Fibroblast of gingiva (primary cell): ENCODE measurements at regions not wholly inside any gene's neighbourhood (a gene's known extent, or its start where the extent isn't known, plus 50 kb on each side); places are given as distances from the start of the nearest gene placed in this dataset.
A peak's percentile ranks its signal among the peaks of the same experiment; 100 is the strongest.
"Not testable (repeated sequence)": the region's sequence is repeated elsewhere in the genome, so short reads cannot be mapped to it uniquely, and the experiment has no call there.

Source experiments
- DNase-seq: peaks from one replicate; pipeline ENCODE4 v3.0.0-alpha.2; 2011; ENCODE audit warnings: low read depth

GRCh38 chr9:117649126-117649525 lies 55.1 kb upstream of the TLR4 start:
- no peak for DNase-seq

- DNase-seq, result no peak
Observed at GRCh38 chr9:117644932-117645636, 59.1 kb upstream of the TLR4 start.

DNA sequence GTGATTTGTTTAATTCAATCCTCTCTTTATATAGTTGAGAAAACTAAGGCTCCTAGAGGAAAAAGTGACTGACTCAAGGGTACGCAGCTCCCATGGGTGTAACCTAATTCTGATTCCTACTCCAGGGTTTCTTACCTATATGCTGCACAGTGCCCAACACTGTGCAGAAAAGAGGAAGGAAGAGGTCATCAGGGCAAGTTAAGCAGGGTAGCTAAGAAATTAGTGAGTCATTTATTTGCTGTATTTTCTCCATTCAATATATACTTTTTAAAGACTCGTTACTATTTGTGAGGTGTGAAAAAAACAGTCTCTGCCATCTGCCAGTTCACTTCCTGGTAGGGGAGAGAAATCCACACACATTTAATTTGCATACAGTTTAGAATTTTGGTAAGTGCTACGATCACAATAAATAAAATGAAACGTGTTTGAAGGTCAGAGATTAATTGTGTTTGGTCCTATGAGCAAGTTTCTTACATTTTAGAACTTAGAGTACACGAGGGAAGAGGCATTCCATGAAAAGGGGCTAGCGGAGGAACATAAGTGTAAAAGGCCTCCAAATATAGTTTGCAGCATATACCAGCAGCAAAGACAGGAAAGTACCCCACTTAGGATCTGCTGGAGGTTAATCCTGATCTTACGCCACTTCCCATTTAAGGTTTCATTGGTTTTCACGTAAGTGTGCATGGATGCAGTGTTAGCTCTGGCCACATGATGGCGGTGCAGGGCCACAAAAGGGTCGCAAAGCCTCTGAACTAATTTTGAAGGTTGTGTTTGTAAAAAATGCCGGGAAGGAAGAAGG lies 59.9 kb upstream of the TLR4 start:
- peak; percentile 54 for DNase-seq

GRCh38 chr9:117643288-117643654 lies 60.9 kb upstream of the TLR4 start:
- no peak for DNase-seq

DNA sequence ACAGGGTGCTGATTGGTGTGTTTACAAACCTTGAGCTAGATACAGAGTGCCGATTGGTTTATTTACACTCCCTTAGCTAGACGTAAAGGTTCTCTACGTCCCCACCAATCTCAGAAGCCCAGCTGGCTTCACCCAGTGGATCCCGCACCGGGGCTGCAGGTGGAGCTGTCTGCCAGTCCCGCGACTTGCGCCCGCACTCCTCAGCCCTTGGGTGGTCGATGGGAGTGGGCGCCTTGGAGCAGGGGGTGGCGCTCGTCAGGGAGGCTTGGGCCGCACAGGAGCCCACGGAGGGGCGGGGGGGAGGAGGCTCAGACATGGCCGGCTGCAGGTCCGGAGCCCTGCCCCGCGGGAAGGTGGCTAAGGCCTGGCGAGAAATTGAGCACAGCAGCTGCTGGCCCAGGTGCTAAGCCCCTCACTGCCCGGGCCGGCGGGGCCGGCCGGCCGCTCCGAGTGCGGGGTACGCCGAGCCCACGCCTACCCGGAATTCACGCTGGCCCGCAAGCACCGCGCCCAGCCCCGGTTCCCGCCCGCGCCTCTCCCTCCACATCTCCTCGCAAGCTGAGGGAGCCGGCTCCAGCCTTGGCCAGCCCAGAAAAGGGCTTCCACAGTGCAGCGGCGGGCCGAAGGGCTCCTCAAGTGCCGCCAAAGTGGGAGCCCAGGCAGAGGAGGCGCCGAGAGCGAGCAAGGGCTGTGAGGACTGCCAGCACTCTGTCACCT lies 61.5 kb upstream of the TLR4 start:
- not testable (repeated sequence) for DNase-seq

DNA sequence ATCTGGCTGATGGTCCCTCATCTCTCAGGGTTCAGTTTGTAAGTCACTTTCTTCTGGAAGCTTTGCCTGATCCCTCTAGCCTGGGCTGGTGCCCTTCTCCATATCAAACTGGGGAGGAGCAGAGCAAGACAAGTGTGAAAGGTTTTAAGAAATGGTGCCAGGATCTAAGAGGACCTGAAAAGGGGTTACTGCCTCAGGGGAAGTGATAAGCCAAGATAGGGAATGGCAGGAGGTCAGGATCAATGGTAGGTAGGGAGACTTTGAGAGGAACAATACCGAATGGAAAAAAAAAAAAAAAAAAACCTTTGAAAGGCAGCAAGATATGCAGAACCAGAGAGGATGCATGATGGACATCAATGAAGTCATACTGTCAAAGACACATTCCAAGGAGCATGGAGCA lies 67.5 kb upstream of the TLR4 start:
- no peak for DNase-seq

GRCh38 chr9:117625154-117625553 lies 79.0 kb upstream of the TLR4 start:
- no peak for DNase-seq

DNA sequence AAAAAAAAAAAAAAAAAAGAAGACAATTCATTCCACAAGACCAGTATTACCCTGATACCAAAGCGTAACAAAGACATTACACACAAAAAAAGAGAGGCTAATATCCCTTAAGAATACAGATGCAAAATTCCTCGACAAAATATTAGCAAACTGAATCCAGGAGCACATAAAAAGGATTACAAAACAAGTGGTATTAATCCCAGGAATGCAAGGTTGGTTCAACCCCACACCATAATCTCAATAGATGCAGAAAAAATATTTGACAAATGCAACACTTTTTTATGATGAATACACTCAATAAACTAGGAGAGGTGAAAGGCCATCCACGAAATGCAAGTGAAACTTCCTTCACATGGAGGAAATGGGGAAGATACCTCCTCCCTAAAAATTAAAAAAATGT lies 80.1 kb upstream of the TLR4 start:
- no peak for DNase-seq

- DNase-seq, result no peak
Observed at GRCh38 chr9:117622347-117622746, 81.9 kb upstream of the TLR4 start.

DNA sequence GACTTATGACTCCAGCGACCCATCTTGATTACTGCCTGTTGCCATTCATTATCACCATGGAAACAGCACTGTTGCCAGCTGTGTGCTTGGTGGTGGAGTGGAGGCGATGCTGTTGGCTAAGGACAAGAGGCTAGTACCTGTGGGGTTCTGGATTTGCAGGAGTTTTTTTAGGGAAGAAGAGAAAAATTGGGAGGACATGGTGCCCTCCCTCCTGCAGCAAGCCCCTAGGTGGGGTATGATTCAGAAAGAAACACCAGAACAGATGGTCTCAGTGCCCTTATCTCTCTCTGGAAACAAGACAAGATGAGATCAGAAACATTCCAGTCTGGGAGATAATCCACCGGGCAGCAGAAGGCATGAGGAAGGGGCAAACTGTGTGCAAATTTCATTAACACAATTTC lies 87.8 kb upstream of the TLR4 start:
- no peak for DNase-seq

- no peak for DNase-seq
Observed at GRCh38 chr9:117612317-117612716, 91.9 kb upstream of the TLR4 start.

GRCh38 chr9:117597977-117598376 lies 106.2 kb upstream of the TLR4 start:
- no peak for DNase-seq

DNA sequence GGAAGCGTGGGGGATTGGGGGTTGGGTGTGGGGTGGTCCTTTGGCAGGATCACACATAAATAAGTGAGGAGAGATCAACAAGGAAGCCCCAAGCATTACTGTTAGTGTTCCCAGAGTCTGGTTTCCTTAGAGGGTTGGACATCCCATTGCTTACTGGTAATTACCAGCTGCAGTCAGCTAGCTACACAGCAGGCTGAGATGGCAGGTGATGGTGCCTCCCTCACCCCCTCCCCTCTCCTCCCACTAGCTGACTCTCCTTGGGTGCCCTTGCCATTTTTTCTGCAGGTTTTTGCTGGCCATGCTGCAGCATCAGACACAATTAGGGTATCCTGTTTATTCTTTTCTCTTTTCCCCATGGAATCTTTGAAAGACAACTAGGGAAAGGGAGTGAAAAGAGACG lies 107.5 kb upstream of the TLR4 start:
- no peak for DNase-seq

DNA sequence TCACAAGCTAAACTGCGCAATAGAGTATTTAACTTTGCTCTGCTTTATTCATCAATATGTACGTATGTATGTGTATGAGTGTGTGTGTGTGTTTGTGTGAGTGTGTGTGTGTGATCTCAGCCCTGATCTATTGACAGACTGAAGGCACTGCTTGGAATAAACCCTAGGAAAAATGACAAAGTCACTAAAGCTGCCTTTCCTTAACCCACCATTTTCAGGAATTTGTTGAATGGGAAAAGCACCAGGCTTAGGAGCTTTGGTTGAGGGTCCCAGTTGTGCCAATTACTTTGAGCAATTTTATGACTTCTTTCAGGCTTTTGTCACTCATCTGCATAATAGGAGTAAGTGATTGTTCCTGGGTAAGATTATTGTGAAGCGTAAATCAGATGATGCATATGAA lies 108.6 kb upstream of the TLR4 start:
- no peak for DNase-seq

DNA sequence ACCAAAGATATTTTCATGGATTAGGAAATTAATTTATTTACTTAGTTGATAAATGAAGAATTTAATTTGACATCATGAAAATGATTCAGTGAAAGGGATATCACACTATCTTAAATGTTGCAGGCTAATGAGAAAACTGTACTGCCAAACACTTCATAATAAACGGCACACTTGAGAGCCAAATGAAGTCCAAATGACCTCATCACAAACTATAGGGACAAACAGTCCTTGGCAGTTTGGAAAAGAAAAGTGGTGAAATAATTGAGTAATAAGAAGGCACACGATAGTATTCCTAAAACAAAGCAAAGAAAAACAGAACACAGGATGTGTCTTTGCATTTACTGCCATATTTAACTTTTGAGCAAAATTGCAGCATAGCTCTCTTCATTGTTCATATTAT lies 116.9 kb upstream of the TLR4 start:
- DNase-seq, result no peak

- no peak for DNase-seq
Observed at GRCh38 chr9:117574099-117574498, 130.1 kb upstream of the TLR4 start.

GRCh38 chr9:117564839-117565238 lies 139.4 kb upstream of the TLR4 start:
- no peak for DNase-seq

- DNase-seq, result no peak
Observed at GRCh38 chr9:117561761-117562160, 142.4 kb upstream of the TLR4 start.

GRCh38 chr9:117555964-117556629 lies 141.2 kb upstream of the ASTN2 start:
- no peak for DNase-seq

DNA sequence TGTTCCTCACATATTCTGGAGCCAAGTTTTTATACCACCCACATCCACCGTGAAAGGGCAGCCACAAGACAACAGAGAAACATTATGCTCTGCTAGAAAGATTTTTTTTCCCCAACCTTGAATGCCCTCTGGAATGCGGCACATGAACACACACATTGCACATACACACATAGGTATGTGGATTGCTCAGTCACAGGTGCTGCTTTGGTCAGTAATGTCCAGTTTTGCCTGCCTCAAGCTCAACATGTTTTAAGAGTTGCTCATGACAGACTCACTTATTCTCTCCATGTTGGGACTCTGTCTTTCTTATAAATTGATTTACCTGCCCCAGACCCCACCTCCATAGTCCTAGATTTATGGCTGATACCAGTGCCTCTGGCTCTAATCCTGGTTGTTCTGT lies 138.0 kb upstream of the ASTN2 start:
- DNase-seq, result no peak

GRCh38 chr9:117551171-117551570 lies 136.3 kb upstream of the ASTN2 start:
- DNase-seq, result no peak

DNA sequence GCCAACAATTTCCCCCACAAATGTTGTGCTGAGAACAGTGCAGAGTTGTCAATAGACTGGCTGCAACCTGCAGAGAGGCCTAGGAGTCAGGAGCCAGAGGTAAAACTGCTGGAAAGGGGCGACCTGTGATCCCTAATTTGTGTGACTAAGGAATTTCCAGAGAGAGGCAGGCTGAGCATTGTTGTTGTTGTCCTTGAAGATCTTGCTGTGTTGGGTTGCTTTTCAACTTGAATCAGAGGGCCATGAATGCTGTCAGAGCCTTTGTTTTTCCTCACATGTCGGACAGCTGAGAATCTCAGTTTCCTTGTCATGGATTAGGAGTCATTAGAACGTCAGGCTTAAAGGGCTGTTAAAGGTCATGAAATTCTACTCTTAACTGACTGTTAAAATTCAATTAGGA lies 134.6 kb upstream of the ASTN2 start:
- no peak for DNase-seq

DNA sequence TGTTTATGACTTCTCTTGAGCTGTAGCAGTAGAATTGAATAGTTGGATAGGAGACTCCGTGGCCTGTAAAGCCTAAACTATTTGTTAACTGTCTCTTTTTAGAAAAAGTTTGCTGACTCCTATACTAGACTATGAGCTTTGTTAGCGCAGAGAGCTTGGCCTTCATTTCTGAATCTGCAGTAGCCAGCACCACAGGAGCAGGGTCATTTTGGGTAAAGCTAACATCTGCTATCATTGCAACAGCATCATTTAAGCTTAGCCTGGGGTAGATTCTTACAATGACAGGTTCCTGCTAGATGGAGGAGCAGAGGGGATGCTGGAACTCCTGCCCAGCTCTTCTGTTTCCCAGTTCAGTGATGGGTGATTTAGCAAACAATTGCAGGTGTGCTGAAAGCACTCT lies 133.7 kb upstream of the ASTN2 start:
- no peak for DNase-seq
